ENCODE measurements at regions not wholly inside any gene's neighbourhood (a gene's known extent, or its start where the extent isn't known, plus 50 kb on each side); places are given as distances from the start of the nearest gene placed in this dataset.

DNA sequence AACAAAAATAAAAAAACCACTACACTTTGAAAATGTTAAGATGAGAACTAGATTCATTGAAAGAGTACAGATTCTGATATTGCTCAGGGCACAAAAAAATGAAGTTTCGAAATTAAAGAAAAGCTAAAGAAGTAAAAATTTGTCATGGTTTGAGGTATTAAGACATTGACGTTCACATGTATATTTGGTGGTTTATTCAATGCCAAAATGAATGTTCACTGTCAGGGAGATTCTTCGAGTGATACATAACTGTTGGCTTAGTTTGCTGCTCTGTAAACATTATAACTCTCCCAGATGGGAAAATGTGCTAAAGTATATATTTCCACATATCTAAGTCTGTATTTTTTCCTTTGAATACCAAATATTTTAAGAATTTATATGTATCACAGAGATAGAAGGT lies 345.0 kb downstream of the SEMA3D start:
- WGBS, 2 donors (ENCODE audit: extremely low coverage in 2 of 2, insufficient read length in 2 of 2, insufficient replicate concordance in 1 of 2), result no CpG with 5 or more reads among the region's 3 CpGs
- H3K27ac ChIP-seq (replicated peaks; ENCODE audit: low read length), result no peak overlapping the region
- no peak overlapping the region for H2BK12ac ChIP-seq (ENCODE audit: low read length)
- no peak overlapping the region for H3K14ac ChIP-seq (ENCODE audit: low read length)
- no peaks in the 10 kb centered on the region for H3K9me3 ChIP-seq (replicated peaks in 1 of 2; ENCODE audit: control insufficient read depth in 2 of 2, insufficient read depth in 1 of 2, low read depth in 1 of 2, low read length in 2 of 2)
- H3K9ac ChIP-seq (ENCODE audit: low read depth, low read length, poor library complexity), result no peak overlapping the region
- no peak overlapping the region for H3K4me3 ChIP-seq (ENCODE audit: low read length in 2 of 2)
- H3K79me1 ChIP-seq (ENCODE audit: low read depth, low read length), result no peaks in the 10 kb centered on the region
- no peaks in the 10 kb centered on the region for H3K27me3 ChIP-seq (ENCODE audit: control insufficient read depth in 3 of 3, insufficient read depth in 3 of 3, low read depth in 1 of 3, low read length in 3 of 3)
- no peaks in the 10 kb centered on the region for H3K4me1 ChIP-seq (ENCODE audit: control insufficient read depth in 2 of 2, insufficient read depth in 1 of 2, low read depth in 1 of 2, low read length in 2 of 2)
- H3K4me2 ChIP-seq (ENCODE audit: insufficient read depth, low read length, poor library complexity, severe bottlenecking), result no peak overlapping the region
- H4K8ac ChIP-seq (ENCODE audit: low read depth, low read length), result no peak overlapping the region
- H2AFZ ChIP-seq (ENCODE audit: low read length), result no peak overlapping the region
- H3K23ac ChIP-seq (ENCODE audit: low read depth, low read length, poor library complexity), result no peak overlapping the region
- H3K18ac ChIP-seq (ENCODE audit: low read length), result no peak overlapping the region
- H2BK15ac ChIP-seq (ENCODE audit: low read length), result no peak overlapping the region
- no peaks in the 10 kb centered on the region for H3K36me3 ChIP-seq (replicated peaks in 1 of 2; ENCODE audit: control insufficient read depth in 2 of 2, insufficient read depth in 2 of 2, low read length in 2 of 2)
- no peak overlapping the region for H2BK120ac ChIP-seq (ENCODE audit: low read depth, low read length)
- DNase-seq (ENCODE audit: low spot score), result no peak
- no peak overlapping the region for H3K4ac ChIP-seq (ENCODE audit: low read length)
- H2BK5ac ChIP-seq (ENCODE audit: low read length), result no peak overlapping the region
- no peak overlapping the region for H4K91ac ChIP-seq (ENCODE audit: low read depth, low read length, poor library complexity)
- no peak overlapping the region for H2AK5ac ChIP-seq (ENCODE audit: low read depth, low read length)

DNA sequence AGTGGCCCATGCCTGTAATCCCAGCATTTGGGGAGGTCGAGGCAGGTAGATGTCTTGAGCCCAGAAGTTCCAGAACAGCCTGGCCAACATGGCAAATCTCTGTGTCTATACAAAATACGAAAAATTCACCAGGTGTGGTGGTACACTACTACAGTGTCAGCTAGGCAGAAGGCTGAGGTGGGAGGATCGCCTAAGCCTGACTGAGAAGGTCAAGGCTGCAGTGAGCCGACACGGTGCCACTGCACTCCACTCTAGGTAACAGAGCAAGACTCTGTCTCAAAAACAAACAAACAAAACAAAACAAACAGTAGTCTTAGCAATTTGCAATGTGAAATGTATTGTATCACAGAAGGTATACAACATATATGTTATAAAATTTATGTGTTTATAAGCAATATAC lies 348.0 kb downstream of the SEMA3D start:
- Histone ChIP-seq H2BK120ac (ENCODE audit: low read depth, low read length) (no peak overlapping the region), H3K14ac (ENCODE audit: low read length) (no peak overlapping the region), H2BK5ac (ENCODE audit: low read length) (no peak overlapping the region), H3K23ac (ENCODE audit: low read depth, low read length, poor library complexity) (no peak overlapping the region), H3K27ac (replicated peaks; ENCODE audit: low read length) (no peak overlapping the region), H3K4me3 (ENCODE audit: low read length in 2 of 2) (no peak overlapping the region), H2AK5ac (ENCODE audit: low read depth, low read length) (no peak overlapping the region), H3K4me1 (ENCODE audit: control insufficient read depth in 2 of 2, insufficient read depth in 1 of 2, low read depth in 1 of 2, low read length in 2 of 2) (no peaks in the 10 kb centered on the region), H3K79me1 (ENCODE audit: low read depth, low read length) (no peaks in the 10 kb centered on the region), H3K4ac (ENCODE audit: low read length) (no peak overlapping the region), H4K8ac (ENCODE audit: low read depth, low read length) (no peak overlapping the region), H3K18ac (ENCODE audit: low read length) (no peak overlapping the region), H3K9ac (ENCODE audit: low read depth, low read length, poor library complexity) (peak overlapping the region; percentile 77), H3K27me3 (ENCODE audit: control insufficient read depth in 3 of 3, insufficient read depth in 3 of 3, low read depth in 1 of 3, low read length in 3 of 3) (no peaks in the 10 kb centered on the region), H2AFZ (ENCODE audit: low read length) (no peak overlapping the region), H3K36me3 (replicated peaks in 1 of 2; ENCODE audit: control insufficient read depth in 2 of 2, insufficient read depth in 2 of 2, low read length in 2 of 2) (no peaks in the 10 kb centered on the region), H3K4me2 (ENCODE audit: insufficient read depth, low read length, poor library complexity, severe bottlenecking) (no peak overlapping the region), H2BK15ac (ENCODE audit: low read length) (no peak overlapping the region), H2BK12ac (ENCODE audit: low read length) (no peak overlapping the region), H4K91ac (ENCODE audit: low read depth, low read length, poor library complexity) (no peak overlapping the region), H3K9me3 (replicated peaks in 1 of 2; ENCODE audit: control insufficient read depth in 2 of 2, insufficient read depth in 1 of 2, low read depth in 1 of 2, low read length in 2 of 2) (no peaks in the 10 kb centered on the region)
- WGBS, 2 donors (ENCODE audit: extremely low coverage in 2 of 2, insufficient read length in 2 of 2, insufficient replicate concordance in 1 of 2), result no CpG with 5 or more reads among the region's 5 CpGs
- DNase-seq (ENCODE audit: low spot score), result no peak

DNA sequence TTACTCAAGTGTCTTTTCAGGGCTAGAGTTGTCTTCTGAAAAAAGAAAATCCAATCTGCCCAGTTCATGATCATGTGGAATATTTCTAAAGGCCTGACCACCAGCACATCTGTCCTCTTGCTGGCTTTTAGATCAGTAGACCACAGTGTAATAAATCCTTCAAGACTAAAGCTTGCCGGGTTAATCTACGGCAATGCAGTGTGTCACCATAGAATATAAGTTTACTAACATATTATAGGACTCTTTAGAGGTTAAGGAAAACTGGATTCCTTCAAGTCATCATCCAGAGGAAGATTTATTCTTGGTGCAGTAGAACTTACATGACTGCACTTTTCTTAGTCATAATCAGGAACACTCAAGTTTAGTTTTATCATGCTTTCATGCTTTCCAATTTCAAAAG lies 349.5 kb downstream of the SEMA3D start:
- H3K79me1 ChIP-seq (ENCODE audit: low read depth, low read length), result no peaks in the 10 kb centered on the region
- no peak overlapping the region for H2BK5ac ChIP-seq (ENCODE audit: low read length)
- no peak overlapping the region for H2BK120ac ChIP-seq (ENCODE audit: low read depth, low read length)
- no peak overlapping the region for H3K4ac ChIP-seq (ENCODE audit: low read length)
- no peak overlapping the region for H3K23ac ChIP-seq (ENCODE audit: low read depth, low read length, poor library complexity)
- H3K9ac ChIP-seq (ENCODE audit: low read depth, low read length, poor library complexity), result no peak overlapping the region
- H3K4me1 ChIP-seq (ENCODE audit: control insufficient read depth in 2 of 2, insufficient read depth in 1 of 2, low read depth in 1 of 2, low read length in 2 of 2), result no peaks in the 10 kb centered on the region
- H3K4me3 ChIP-seq (ENCODE audit: low read length in 2 of 2), result no peak overlapping the region
- no peak overlapping the region for H3K4me2 ChIP-seq (ENCODE audit: insufficient read depth, low read length, poor library complexity, severe bottlenecking)
- H3K27me3 ChIP-seq (ENCODE audit: control insufficient read depth in 3 of 3, insufficient read depth in 3 of 3, low read depth in 1 of 3, low read length in 3 of 3), result no peaks in the 10 kb centered on the region
- H3K36me3 ChIP-seq (replicated peaks in 1 of 2; ENCODE audit: control insufficient read depth in 2 of 2, insufficient read depth in 2 of 2, low read length in 2 of 2), result no peaks in the 10 kb centered on the region
- H2AFZ ChIP-seq (ENCODE audit: low read length), result no peak overlapping the region
- no peak overlapping the region for H2BK12ac ChIP-seq (ENCODE audit: low read length)
- H2BK15ac ChIP-seq (ENCODE audit: low read length), result no peak overlapping the region
- H4K8ac ChIP-seq (ENCODE audit: low read depth, low read length), result no peak overlapping the region
- no CpG with 5 or more reads among the region's 2 CpGs for WGBS, 2 donors (ENCODE audit: extremely low coverage in 2 of 2, insufficient read length in 2 of 2, insufficient replicate concordance in 1 of 2)
- H3K18ac ChIP-seq (ENCODE audit: low read length), result no peak overlapping the region
- H3K27ac ChIP-seq (replicated peaks; ENCODE audit: low read length), result no peak overlapping the region
- H3K9me3 ChIP-seq (replicated peaks in 1 of 2; ENCODE audit: control insufficient read depth in 2 of 2, insufficient read depth in 1 of 2, low read depth in 1 of 2, low read length in 2 of 2), result no peaks in the 10 kb centered on the region
- H3K14ac ChIP-seq (ENCODE audit: low read length), result no peak overlapping the region
- H4K91ac ChIP-seq (ENCODE audit: low read depth, low read length, poor library complexity), result no peak overlapping the region
- H2AK5ac ChIP-seq (ENCODE audit: low read depth, low read length), result no peak overlapping the region
- DNase-seq (ENCODE audit: low spot score), result no peak

DNA sequence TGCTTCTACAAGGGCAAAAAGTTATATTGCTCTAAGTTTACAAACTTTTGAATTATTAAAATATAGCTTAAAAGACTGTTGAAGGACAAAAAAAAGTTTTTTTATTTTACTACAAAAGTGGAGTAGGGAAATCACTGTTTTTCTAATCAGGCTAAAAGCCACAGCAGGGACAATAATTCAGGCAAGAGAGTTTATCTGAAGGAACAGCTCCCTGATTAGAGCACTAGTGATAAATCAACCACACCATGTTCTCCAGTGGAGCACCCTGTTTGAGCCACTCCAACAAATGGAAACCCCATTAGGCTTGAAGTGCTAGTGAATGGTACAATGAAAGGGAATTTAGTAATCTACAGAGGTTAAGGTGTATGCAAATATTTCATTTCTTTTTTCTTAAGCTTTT lies 357.1 kb downstream of the SEMA3D start:
- Histone ChIP-seq H3K23ac (ENCODE audit: low read depth, low read length, poor library complexity) (no peak overlapping the region), H2BK120ac (ENCODE audit: low read depth, low read length) (no peak overlapping the region), H3K4ac (ENCODE audit: low read length) (no peak overlapping the region), H3K36me3 (replicated peaks in 1 of 2; ENCODE audit: control insufficient read depth in 2 of 2, insufficient read depth in 2 of 2, low read length in 2 of 2) (no peaks in the 10 kb centered on the region), H2BK15ac (ENCODE audit: low read length) (no peak overlapping the region), H3K9ac (ENCODE audit: low read depth, low read length, poor library complexity) (no peak overlapping the region), H3K18ac (ENCODE audit: low read length) (no peak overlapping the region), H2AFZ (ENCODE audit: low read length) (no peak overlapping the region), H3K4me2 (ENCODE audit: insufficient read depth, low read length, poor library complexity, severe bottlenecking) (no peak overlapping the region), H2AK5ac (ENCODE audit: low read depth, low read length) (no peak overlapping the region), H3K27me3 (ENCODE audit: control insufficient read depth in 3 of 3, insufficient read depth in 3 of 3, low read depth in 1 of 3, low read length in 3 of 3) (no peaks in the 10 kb centered on the region), H4K91ac (ENCODE audit: low read depth, low read length, poor library complexity) (no peak overlapping the region), H2BK12ac (ENCODE audit: low read length) (no peak overlapping the region), H3K4me3 (ENCODE audit: low read length in 2 of 2) (no peak overlapping the region), H4K8ac (ENCODE audit: low read depth, low read length) (no peak overlapping the region), H2BK5ac (ENCODE audit: low read length) (no peak overlapping the region), H3K14ac (ENCODE audit: low read length) (no peak overlapping the region), H3K79me1 (ENCODE audit: low read depth, low read length) (no peaks in the 10 kb centered on the region), H3K4me1 (ENCODE audit: control insufficient read depth in 2 of 2, insufficient read depth in 1 of 2, low read depth in 1 of 2, low read length in 2 of 2) (no peaks in the 10 kb centered on the region), H3K9me3 (replicated peaks in 1 of 2; ENCODE audit: control insufficient read depth in 2 of 2, insufficient read depth in 1 of 2, low read depth in 1 of 2, low read length in 2 of 2) (no peaks in the 10 kb centered on the region), H3K27ac (replicated peaks; ENCODE audit: low read length) (no peak overlapping the region)
- DNase-seq (ENCODE audit: low spot score), result no peak

All from neuronal stem cell (in vitro differentiated cells).